GM18502 (cell line): ENCODE measurements at regions not wholly inside any gene's neighbourhood (a gene's known extent, or its start where the extent isn't known, plus 50 kb on each side); places are given as distances from the start of the nearest gene placed in this dataset.
"Not testable (repeated sequence)": the region's sequence is repeated elsewhere in the genome, so short reads cannot be mapped to it uniquely, and the experiment has no call there.

Experiments
- ATAC-seq: cut with Tn5 transposase; IDR thresholded peaks from one replicate; pipeline ENCODE4 v1.9.1; 2021; ENCODE audit warnings: mild to moderate bottlenecking; ENCODE audit not compliant: unreplicated experiment, poor library complexity

DNA sequence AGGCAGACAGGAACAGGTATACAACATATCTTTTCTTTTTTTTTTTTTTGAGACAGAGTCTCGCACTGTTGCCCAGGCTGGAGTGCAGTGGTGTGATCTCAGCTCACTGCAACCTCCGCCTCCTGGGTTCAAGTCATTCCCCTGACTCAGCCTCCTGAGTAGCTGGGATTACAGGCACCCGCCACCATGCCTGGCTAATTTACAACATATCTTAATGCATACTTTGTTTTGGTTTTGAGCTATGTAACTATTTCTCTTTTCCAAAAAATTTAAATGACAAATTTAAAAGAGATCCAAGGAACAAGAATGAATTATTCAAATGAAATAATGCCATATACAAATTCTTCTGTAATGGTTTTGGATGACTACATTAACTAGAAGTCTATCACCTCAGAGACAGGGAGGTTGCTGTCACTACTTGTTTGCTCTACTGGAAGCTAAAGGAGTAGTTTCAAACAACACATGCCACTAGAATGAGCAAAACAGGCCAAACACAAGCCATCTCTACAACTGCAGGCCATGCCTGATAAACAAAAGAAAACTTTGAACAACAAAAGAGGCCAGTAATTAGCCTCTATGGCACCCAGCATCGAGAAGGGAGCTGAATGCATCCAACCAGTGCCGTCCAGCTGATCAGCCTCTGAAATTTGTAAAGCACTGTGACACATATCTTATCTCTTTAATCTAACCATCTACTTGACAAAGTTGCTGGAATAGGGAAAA is 133.6 kb upstream of the VOPP1 start:
- not testable (repeated sequence) for ATAC-seq

DNA sequence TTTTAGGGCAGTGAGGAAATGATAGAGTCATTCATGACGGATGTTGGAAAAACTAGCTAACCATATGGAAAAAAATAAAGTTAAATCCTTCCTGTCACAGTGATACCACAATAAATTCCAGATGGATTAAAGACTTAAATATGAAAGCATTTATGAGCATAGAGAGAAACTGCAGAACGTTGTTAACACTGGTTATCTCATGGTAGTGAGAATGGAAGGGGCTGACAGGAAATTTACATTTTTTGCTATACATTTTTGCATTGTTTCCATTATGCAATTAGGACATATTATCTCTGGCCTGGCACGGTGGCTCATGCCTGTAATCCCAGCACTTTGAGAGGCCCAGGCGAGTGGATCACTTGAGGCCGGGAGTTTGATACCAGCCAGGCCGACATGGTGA is 130.5 kb upstream of the VOPP1 start:
- ATAC-seq = not testable (repeated sequence)

DNA sequence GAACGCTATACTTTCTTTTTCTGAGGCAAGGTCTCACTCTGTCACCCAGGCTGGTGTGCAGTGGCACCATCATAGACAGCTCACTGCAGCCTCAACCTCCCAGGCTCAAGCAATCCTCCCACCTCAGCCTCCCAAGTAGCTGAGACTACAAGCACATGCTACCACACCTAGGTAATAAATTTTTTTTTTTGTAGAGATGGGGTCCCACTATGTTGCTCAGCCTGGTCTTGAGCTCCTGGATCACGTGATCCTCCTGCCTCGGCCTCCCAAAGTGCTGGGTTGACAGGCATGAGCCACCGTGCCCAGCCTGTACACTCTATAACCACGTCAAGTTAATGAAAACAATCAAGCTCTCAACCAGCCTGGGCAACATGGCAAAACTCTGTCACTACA is 127.1 kb upstream of the VOPP1 start:
- ATAC-seq = not testable (repeated sequence)

DNA sequence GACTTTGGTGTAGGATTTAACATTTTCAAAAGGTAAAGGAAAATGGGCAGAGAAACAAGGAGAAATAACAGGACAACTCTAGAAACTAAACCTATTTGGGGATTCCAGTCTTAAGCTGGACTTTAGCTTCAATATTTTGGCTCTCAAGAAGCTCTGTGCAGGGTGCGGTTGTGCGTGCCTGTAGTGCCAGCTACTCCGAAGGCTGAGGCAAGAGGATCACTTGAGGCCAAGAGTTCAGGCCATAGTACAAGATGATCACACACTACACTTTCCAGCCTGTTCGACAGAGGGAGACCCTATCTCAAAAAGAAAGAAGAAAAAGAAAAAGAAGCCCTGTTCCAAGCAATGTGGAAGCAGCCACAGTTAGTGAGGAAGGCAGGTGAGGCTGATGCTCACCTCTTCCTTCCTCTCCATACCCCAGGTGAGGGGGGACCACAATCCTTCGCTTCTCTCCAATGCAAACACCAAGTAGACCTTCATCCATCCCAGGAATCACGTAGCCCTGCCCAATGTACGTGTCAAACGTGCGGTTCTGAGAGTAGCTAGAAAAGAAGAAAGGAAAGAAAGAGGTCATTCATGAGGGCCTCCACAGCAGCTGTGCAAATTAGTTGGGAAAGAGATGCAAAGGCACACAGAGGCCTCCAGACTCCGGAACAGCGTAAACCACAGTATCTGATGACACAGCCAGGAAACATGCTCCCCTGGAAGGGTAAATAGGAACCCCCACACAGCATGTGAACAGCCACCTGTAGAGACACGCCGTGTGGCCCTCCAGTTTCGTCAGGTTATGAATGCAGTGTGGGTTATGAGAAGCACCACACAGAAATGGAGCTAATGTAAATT is 126.5 kb upstream of the VOPP1 start:
- ATAC-seq = peak; percentile 91

DNA sequence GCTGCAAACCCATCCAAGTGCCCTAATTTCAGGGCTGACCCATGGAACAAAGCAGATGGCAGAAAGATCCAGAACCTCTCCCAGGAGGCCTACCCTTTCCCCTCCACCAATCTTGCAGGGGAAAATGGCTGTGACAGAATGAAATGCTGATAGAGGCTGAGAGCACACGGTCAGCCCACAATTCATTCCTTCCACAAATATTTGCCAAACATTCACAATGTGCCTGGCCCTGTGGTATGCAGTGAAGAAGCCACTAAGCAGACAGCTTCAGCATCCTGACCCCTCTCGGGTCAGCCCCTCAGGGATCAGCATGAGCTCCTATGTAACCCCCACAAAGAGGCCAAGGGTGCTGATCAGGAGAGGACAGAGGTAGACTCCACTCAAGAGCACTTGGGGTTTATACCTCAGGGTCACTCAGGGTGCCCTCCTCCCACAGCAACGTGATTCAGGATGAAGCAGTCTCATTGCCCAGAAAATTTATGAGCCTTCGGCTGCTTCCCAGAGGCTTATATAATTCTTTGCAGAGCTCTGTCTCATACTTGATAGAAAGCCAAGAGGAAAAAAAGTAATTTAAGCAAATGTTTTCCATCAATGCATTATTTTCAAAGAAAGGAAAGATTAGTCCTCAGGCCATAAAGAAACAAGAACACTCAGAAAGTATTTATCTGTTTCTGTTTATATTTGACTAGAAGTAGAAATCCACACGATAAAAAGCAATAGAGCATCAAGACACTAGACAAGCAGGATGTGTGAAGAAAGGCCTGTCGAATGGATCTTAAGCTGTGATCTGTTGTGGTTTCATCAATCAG is 123.8 kb upstream of the VOPP1 start:
- not testable (repeated sequence) for ATAC-seq

- not testable (repeated sequence) for ATAC-seq
Observed at GRCh38 chr7:55694484-55694883, 122.2 kb upstream of the VOPP1 start.

GRCh38 chr7:55688684-55689681 is 116.7 kb upstream of the VOPP1 start:
- peak; percentile 61 for ATAC-seq

GRCh38 chr7:55688261-55688660 is 116.0 kb upstream of the VOPP1 start:
- ATAC-seq = not testable (repeated sequence)

- not testable (repeated sequence) for ATAC-seq
Observed at GRCh38 chr7:55687252-55687651, 115.0 kb upstream of the VOPP1 start.

DNA sequence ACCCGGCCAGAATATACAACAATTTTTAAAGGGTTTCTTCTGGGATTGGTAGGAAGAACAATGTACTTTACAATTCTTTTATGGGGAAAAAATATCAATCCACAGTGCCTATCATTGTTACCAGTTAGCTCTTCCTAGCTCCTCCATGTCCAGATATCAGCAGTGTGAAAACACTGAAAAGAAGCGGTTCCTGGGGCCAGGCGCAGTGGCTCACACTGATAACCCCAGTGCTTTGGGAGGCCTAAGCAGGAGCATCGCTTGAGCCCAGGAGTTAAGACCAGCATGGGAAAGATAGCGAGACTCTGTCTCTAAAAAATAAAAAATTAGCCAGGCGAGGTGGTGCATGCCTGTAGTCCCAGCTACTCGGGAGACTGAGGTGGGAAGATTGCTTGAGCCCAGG is 114.5 kb upstream of the VOPP1 start:
- not testable (repeated sequence) for ATAC-seq

DNA sequence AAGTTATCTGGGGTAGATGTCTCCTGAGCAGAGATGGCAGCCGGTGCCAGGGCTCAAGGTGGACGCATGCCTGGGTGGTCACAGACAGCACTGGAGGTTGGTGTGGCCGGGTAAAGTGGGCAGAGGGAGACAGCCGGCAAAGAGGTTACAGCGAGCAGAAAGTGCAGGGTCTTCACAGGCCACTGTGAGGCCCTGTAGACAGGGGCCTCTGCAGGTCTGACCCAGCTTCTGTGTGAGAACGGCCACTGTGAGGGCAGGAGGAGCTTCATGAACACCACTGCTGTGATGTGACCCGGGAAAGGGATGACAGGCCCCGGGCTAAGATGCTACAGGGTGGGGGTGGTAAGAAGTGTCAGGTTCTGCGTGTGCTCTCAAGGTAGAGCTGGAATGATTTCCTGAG is 111.2 kb upstream of the VOPP1 start:
- ATAC-seq = not testable (repeated sequence)

- not testable (repeated sequence) for ATAC-seq
Observed at GRCh38 chr7:55675589-55675988, 103.3 kb upstream of the VOPP1 start.

DNA sequence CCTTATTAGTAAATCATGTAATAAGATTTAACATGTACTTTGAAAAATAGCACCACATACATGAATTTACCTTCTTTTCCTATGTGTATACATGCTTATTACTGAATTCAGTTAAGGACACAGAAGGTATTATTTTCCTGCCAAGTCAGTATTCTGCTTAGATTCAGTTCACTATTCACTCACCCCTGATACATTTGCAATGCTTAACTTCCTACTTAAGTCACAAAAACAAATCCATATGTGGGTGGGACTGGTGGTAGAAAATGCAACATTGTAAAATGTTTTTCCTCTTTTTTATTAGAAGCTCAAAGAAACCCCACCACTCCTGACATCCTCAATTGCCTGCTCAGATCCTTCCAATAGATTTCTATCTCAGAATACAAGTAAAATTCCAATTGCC is 101.2 kb upstream of the VOPP1 start:
- ATAC-seq = not testable (repeated sequence)

GRCh38 chr7:55672084-55672483 is 99.8 kb upstream of the VOPP1 start:
- not testable (repeated sequence) for ATAC-seq

DNA sequence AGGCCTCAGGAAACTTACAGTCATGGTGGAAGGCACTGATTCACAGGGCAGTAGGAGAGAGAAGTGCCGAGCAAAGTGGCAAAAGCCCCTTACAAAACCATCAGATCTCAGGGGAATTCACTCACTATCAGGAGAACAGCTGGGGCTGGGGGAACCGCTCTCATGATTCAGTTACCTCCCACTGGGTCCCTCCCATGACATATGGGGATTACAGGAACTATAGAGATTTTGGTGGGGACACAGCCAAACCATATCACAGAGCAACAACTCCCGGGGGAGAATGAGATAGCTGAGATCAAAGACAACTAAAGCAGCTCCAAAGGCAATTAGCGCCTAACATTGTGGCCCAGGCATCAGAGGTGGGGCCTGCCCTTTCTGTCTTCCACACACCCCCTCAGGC is 85.4 kb upstream of the VOPP1 start:
- ATAC-seq = peak; percentile 49

GRCh38 chr7:55651057-55651456 is 78.8 kb upstream of the VOPP1 start:
- no peak for ATAC-seq

GRCh38 chr7:55649238-55649637 is 76.9 kb upstream of the VOPP1 start:
- no peak for ATAC-seq

DNA sequence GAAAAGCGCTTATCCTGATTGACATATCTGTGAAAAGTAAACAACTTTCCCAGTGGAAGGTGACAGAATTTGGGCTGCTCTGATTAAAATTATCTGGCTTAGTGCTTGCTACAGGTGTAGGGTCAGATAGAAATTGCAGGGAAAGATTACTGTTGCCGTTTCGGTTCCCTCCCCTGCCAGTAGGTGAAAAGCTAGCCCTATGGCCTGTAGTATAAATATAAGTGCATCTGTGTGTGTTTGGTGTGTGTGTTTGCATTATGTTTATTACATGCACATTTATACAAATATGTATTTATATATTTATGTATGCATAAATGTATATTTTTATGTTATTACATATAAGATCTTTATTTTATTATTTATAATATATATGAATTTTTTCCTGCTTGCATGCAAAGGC is 72.3 kb upstream of the VOPP1 start:
- ATAC-seq = no peak

DNA sequence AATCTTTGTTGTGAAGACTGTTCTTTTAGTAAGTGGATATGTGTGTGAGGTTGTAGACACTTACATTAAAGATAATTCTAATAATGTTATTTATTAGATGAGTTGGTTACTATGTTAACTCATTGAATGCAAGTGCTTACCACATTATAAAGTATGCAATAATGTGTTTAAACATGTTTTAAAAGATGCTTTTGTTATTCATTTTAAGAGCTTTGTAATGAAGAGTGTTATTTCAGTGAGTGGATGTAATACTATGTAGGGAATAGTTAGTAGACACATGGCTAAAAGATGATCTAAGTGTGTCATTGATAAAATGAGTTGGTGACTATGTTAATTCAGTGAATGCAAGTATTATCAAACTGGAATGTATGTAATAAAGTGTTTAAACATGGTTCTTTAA is 70.0 kb upstream of the VOPP1 start:
- no peak for ATAC-seq

- peak; percentile 88 for ATAC-seq
Observed at GRCh38 chr7:55641811-55642210, 69.5 kb upstream of the VOPP1 start.
